Nephron (organoid): ENCODE measurements at regions not wholly inside any gene's neighbourhood (a gene's known extent, or its start where the extent isn't known, plus 50 kb on each side); places are given as distances from the start of the nearest gene placed in this dataset.

Experiments
- H3K27ac Mint-ChIP-seq, 3 experiments: 2 replicates each; pipeline ENCODE4 v1.8.0; 2020; ENCODE audit warnings: mixed read lengths in 3 of 3, mild to moderate bottlenecking in 2 of 3, moderate library complexity in 1 of 3
- H3K27me3 Mint-ChIP-seq: 2 replicates; pipeline ENCODE4 v1.8.0; 2021; ENCODE audit warnings: low read depth, mild to moderate bottlenecking, moderate library complexity, mixed read lengths
- H3K36me3 Mint-ChIP-seq: 2 replicates; pipeline ENCODE4 v1.8.0; 2020; ENCODE audit warnings: low read depth, mixed read lengths
- H3K4me1 Mint-ChIP-seq: 2 replicates; pipeline ENCODE4 v1.8.0; 2020; ENCODE audit warnings: mixed read lengths
- H3K4me3 Mint-ChIP-seq, 3 experiments: 2 replicates each; pipeline ENCODE4 v1.8.0; 2020; ENCODE audit warnings: mild to moderate bottlenecking in 3 of 3, mixed read lengths in 3 of 3, moderate library complexity in 2 of 3
- H3K9me3 Mint-ChIP-seq: 2 replicates; pipeline ENCODE4 v1.8.0; 2020; ENCODE audit warnings: mixed read lengths
- CTCF ChIP-seq, 3 experiments: fragments of 200-600 bp; sonication (generic); IDR thresholded peaks; one replicate each; pipeline ENCODE4 v1.5.0; 2021; ENCODE audit warnings: antibody characterized with exemption in 3 of 3; ENCODE audit not compliant: unreplicated experiment in 3 of 3

DNA sequence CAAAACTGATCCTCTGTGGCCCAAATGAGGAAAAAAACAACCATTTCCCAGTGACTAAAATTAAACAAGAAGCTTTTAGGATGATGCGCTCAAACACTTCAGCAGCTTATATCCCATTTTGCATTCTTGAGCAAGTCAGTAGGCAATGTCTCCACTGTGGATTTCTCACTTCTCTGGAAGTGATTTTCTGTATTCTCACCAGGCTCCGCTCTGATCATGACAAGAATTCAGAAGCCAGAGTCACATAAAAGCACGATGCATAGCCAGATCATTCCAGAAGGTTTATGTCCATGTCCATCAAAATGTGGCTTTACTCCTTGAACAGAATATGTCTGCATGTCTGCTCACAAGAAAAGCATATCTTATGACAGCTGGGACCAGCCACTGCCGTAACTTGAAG is 481.4 kb downstream of the ADRA2A start:
- Mint-ChIP-seq H3K4me3 (no peak overlapping the region), H3K27ac (no peak overlapping the region), H3K9me3 (no peaks in the 10 kb centered on the region), H3K27me3 (no peaks in the 10 kb centered on the region), H3K36me3 (no peaks in the 10 kb centered on the region), H3K4me1 (peaks cover 20% of the 10 kb centered on the region)
- TF ChIP-seq CTCF (IDR thresholded peaks at IDR 0.05; ENCODE audit: unreplicated experiment in 3 of 3) = no peak

DNA sequence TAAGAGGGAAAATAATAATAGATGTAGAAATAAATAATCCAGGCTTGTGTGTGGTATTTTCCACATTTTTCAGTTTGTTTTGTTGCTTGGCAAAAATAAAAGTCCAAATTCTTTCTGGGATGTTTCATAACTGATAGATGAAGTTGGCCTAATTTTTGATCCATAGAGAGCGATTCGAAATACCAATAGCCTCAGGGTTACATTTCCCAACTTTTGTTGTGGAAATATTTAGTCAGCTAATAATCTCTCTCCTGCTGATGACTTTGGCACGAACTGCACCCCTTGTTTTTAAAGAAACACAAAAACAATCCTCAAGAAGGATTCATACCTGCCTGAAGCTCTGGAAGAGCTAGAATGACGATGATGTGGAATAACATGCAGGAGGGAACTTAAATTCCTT is 483.2 kb downstream of the ADRA2A start:
- H3K9me3 Mint-ChIP-seq = no peaks in the 10 kb centered on the region
- no peak overlapping the region for H3K4me3 Mint-ChIP-seq
- no peak overlapping the region for H3K27ac Mint-ChIP-seq
- TF ChIP-seq CTCF (IDR thresholded peaks at IDR 0.05; ENCODE audit: unreplicated experiment in 3 of 3) = no peak
- peaks cover 20% of the 10 kb centered on the region for H3K4me1 Mint-ChIP-seq
- no peaks in the 10 kb centered on the region for H3K27me3 Mint-ChIP-seq
- no peaks in the 10 kb centered on the region for H3K36me3 Mint-ChIP-seq

DNA sequence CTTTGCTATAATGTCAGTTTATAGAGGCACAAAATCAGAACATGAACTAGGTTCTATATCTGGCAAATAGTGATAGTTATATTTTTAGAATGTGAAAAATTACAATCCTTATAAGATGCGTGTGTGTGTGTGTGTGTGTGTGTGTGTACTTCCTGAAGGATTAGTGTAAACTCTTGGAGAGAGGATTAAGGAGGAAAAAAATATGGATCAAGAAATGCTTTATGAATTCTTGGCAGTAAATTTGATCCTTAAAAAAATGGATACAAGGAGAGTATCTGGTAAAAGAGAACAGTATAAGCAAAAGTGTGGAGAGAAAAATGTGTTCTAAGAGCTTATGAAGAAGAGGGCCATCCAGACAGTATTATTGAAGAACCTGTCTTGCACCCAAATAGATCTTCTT is 484.3 kb downstream of the ADRA2A start:
- peaks cover 20% of the 10 kb centered on the region for H3K4me1 Mint-ChIP-seq
- H3K27ac Mint-ChIP-seq = peak overlapping the region in 2 of 3 experiments; percentile 36 to 46
- no peaks in the 10 kb centered on the region for H3K36me3 Mint-ChIP-seq
- no peaks in the 10 kb centered on the region for H3K9me3 Mint-ChIP-seq
- no peak for TF ChIP-seq CTCF (IDR thresholded peaks at IDR 0.05; ENCODE audit: unreplicated experiment in 3 of 3)
- no peaks in the 10 kb centered on the region for H3K27me3 Mint-ChIP-seq
- no peak overlapping the region for H3K4me3 Mint-ChIP-seq

DNA sequence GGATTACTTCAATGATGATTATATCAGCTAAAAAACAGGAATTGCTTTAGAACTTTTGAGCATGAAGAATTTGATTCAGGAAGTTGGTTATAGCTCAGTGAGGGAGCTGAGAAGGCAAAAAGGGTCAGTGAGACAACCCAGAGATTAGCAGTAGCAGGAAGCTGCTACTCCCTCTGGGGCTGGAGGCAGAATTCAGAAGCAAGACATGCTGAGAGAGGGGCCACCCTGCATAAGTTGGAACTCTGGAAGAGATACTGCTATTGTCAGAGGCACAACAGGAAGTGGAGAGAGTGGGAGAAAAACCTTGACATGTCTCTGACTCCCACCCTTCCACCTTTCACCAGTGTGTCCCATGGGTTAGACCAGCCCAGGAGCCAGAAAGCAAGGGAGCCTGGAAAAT is 488.7 kb downstream of the ADRA2A start:
- H3K36me3 Mint-ChIP-seq = no peaks in the 10 kb centered on the region
- H3K27me3 Mint-ChIP-seq = no peaks in the 10 kb centered on the region
- TF ChIP-seq CTCF (IDR thresholded peaks at IDR 0.05; ENCODE audit: unreplicated experiment in 3 of 3) = no peak
- H3K27ac Mint-ChIP-seq = peak overlapping the region; percentile 14 to 72 (median 56)
- H3K4me3 Mint-ChIP-seq = no peak overlapping the region
- peaks cover 3% of the 10 kb centered on the region for H3K9me3 Mint-ChIP-seq
- H3K4me1 Mint-ChIP-seq = peaks cover 20% of the 10 kb centered on the region

GRCh38 chr10:111578076-111578475 is 501.2 kb downstream of the ADRA2A start:
- no peak for TF ChIP-seq CTCF (IDR thresholded peaks at IDR 0.05; ENCODE audit: unreplicated experiment in 3 of 3)
- H3K36me3 Mint-ChIP-seq = no peaks in the 10 kb centered on the region
- H3K4me1 Mint-ChIP-seq = no peaks in the 10 kb centered on the region
- H3K4me3 Mint-ChIP-seq = no peak overlapping the region
- H3K27ac Mint-ChIP-seq = no peak overlapping the region
- H3K27me3 Mint-ChIP-seq = no peaks in the 10 kb centered on the region
- peaks cover 7% of the 10 kb centered on the region for H3K9me3 Mint-ChIP-seq

- no peak for TF ChIP-seq CTCF (IDR thresholded peaks at IDR 0.05; ENCODE audit: unreplicated experiment in 3 of 3)
- H3K36me3 Mint-ChIP-seq = no peaks in the 10 kb centered on the region
- H3K27me3 Mint-ChIP-seq = no peaks in the 10 kb centered on the region
- H3K4me3 Mint-ChIP-seq = no peak overlapping the region
- no peak overlapping the region for H3K27ac Mint-ChIP-seq
- peaks cover 3% of the 10 kb centered on the region for H3K9me3 Mint-ChIP-seq
- no peaks in the 10 kb centered on the region for H3K4me1 Mint-ChIP-seq
Observed at GRCh38 chr10:111579473-111579872, 502.6 kb downstream of the ADRA2A start.
